MM.1S (cell line): ENCODE measurements at regions not wholly inside any gene's neighbourhood (a gene's known extent, or its start where the extent isn't known, plus 50 kb on each side); places are given as distances from the start of the nearest gene placed in this dataset.

Experiments
- DNase-seq: peaks from one replicate; pipeline ENCODE4 v3.0.0-alpha.2; 2015
- H2AFZ ChIP-seq: fragments of 300-600 bp; sonication (generic); 2 replicates; pipeline ENCODE4 v1.6.0; 2016; ENCODE audit warnings: antibody characterized with exemption, low read length
- H3F3A ChIP-seq: fragments of 300-600 bp; sonication (generic); 2 replicates; pipeline ENCODE4 v1.6.1; 2016; ENCODE audit warnings: mild to moderate bottlenecking, antibody characterized with exemption, low read length, moderate library complexity, mixed read lengths; ENCODE audit not compliant: insufficient read depth
- H3K27ac ChIP-seq: fragments of 300-600 bp; sonication (generic); 2 replicates; pipeline ENCODE4 v1.5.1; 2016; ENCODE audit warnings: mild to moderate bottlenecking, low read length
- H3K27me3 ChIP-seq: fragments of 300-600 bp; sonication (generic); replicated peaks from 2 replicates; pipeline ENCODE4 v1.6.0; 2016; ENCODE audit warnings: low read length; ENCODE audit not compliant: insufficient read depth
- H3K36me3 ChIP-seq: fragments of 300-600 bp; sonication (generic); replicated peaks from 2 replicates; pipeline ENCODE4 v1.6.1; 2016; ENCODE audit warnings: mild to moderate bottlenecking, low read length, mixed read lengths; ENCODE audit not compliant: insufficient read depth
- H3K4me1 ChIP-seq: fragments of 300-600 bp; sonication (generic); 2 replicates; pipeline ENCODE4 v1.6.1; 2016; ENCODE audit warnings: low read length, mixed read lengths
- H3K4me2 ChIP-seq: fragments of 300-600 bp; sonication (generic); 2 replicates; pipeline ENCODE4 v1.6.0; 2016; ENCODE audit warnings: low read depth, low read length
- H3K4me3 ChIP-seq: fragments of 300-600 bp; sonication (generic); 2 replicates; pipeline ENCODE4 v1.5.1; 2016; ENCODE audit warnings: low read length, mixed read lengths
- H3K79me2 ChIP-seq: fragments of 300-600 bp; sonication (generic); 2 replicates; pipeline ENCODE4 v1.6.1; 2016; ENCODE audit warnings: mixed run types, low read length, mixed read lengths
- H3K9ac ChIP-seq: fragments of 300-600 bp; sonication (generic); 2 replicates; pipeline ENCODE4 v1.6.1; 2016; ENCODE audit warnings: low read length, mixed read lengths
- H3K9me2 ChIP-seq: fragments of 300-600 bp; sonication (generic); replicated peaks from 2 replicates; pipeline ENCODE4 v1.6.1; 2016; ENCODE audit warnings: mild to moderate bottlenecking, low read length, mixed read lengths; ENCODE audit not compliant: insufficient read depth
- H3K9me3 ChIP-seq: fragments of 300-600 bp; sonication (generic); replicated peaks from 2 replicates; pipeline ENCODE4 v1.6.1; 2016; ENCODE audit warnings: mild to moderate bottlenecking, low read length, mixed read lengths; ENCODE audit not compliant: insufficient read depth
- H4K20me1 ChIP-seq: fragments of 300-600 bp; sonication (generic); 2 replicates; pipeline ENCODE4 v1.6.1; 2016; ENCODE audit warnings: mild to moderate bottlenecking, low read length, moderate library complexity, mixed read lengths; ENCODE audit not compliant: insufficient read depth
- CTCF ChIP-seq: fragments of 300-600 bp; sonication (generic); IDR thresholded peaks from 2 replicates; pipeline ENCODE4 v1.5.1; 2016; ENCODE audit warnings: antibody characterized with exemption, low read length, mixed read lengths
- EZH2 ChIP-seq: fragments of 300-600 bp; sonication (generic); optimal IDR thresholded peaks from 2 replicates; pipeline ENCODE3; 2017; ENCODE audit warnings: low read depth, mild to moderate bottlenecking, antibody characterized with exemption, low read length, mixed read lengths
- EZH2phosphoT487 ChIP-seq: fragments of 300-600 bp; sonication (generic); IDR thresholded peaks from 2 replicates; pipeline ENCODE4 v1.6.1; 2018; ENCODE audit warnings: antibody characterized with exemption, low read length

GRCh38 chr2:30030361-30030760 is 109.0 kb upstream of the ALK start:
- no peak for TF ChIP-seq CTCF
- TF ChIP-seq EZH2: no peak
- no peaks in the 10 kb centered on the region for H3K9me2 ChIP-seq
- H4K20me1 ChIP-seq: no peaks in the 10 kb centered on the region
- no peaks in the 10 kb centered on the region for H3K27me3 ChIP-seq
- no peaks in the 10 kb centered on the region for H3K36me3 ChIP-seq
- H2AFZ ChIP-seq: no peak overlapping the region
- no peak overlapping the region for H3K4me3 ChIP-seq
- H3K9me3 ChIP-seq: no peaks in the 10 kb centered on the region
- no peak for DNase-seq
- no peak overlapping the region for H3K9ac ChIP-seq
- no peaks in the 10 kb centered on the region for H3F3A ChIP-seq
- no peak overlapping the region for H3K4me2 ChIP-seq
- no peaks in the 10 kb centered on the region for H3K79me2 ChIP-seq
- no peaks in the 10 kb centered on the region for H3K4me1 ChIP-seq
- no peak overlapping the region for H3K27ac ChIP-seq

- Histone ChIP-seq H3K36me3 (no peaks in the 10 kb centered on the region), H3K9ac (no peak overlapping the region), H2AFZ (no peak overlapping the region), H3K27me3 (no peaks in the 10 kb centered on the region), H3K27ac (no peak overlapping the region), H3K4me1 (no peaks in the 10 kb centered on the region), H3K9me3 (no peaks in the 10 kb centered on the region), H3K79me2 (no peaks in the 10 kb centered on the region), H3K4me3 (no peak overlapping the region), H4K20me1 (no peaks in the 10 kb centered on the region), H3K4me2 (no peak overlapping the region), H3F3A (no peaks in the 10 kb centered on the region), H3K9me2 (no peaks in the 10 kb centered on the region)
- TF ChIP-seq EZH2: no peak
- no peak for TF ChIP-seq EZH2phosphoT487
- TF ChIP-seq CTCF: no peak
- no peak for DNase-seq
These were observed 109.8 kb upstream of the ALK start for GRCh38 chr2:30031184-30031583.

DNA sequence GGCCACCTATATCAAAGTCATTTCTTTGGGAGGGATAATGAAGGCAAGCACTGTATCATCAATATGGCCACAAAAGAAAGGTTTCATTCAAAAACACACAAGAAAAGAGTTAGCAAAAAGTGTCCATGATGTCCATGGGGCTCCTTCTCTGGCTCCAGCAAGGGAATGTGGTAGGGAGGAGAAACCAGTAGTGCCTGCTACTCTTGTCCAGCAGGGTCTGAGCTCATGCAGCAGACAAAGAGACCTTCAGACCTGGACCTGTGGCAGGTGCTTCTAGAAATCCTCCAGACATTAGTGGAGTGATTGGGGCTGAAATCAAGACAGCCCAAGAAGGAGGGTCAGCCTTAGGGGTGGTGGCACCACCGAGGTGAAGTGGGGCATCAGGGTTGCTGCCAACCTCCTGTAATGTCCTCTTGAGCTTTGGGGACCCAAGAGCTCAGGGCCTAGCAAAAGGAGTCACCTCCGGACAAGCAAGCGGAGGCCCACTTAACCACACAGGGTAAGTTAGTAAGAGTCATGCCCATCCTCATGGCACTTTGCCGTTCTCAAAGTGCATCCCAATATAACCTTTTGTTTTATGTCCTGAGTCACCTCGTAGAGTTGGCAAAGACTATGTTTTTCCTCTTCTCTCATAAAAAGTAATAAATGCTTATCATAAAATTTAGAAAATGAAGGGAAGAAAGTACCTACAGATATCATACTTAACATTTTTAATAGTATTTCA is 112.6 kb upstream of the YPEL5 start:
- no peak overlapping the region for H3K27ac ChIP-seq
- H3K9me3 ChIP-seq: no peaks in the 10 kb centered on the region
- no peaks in the 10 kb centered on the region for H4K20me1 ChIP-seq
- no peak overlapping the region for H3K9ac ChIP-seq
- H3K36me3 ChIP-seq: no peaks in the 10 kb centered on the region
- no peaks in the 10 kb centered on the region for H3K27me3 ChIP-seq
- H3K9me2 ChIP-seq: no peaks in the 10 kb centered on the region
- no peak for DNase-seq
- H3K79me2 ChIP-seq: no peaks in the 10 kb centered on the region
- H3K4me3 ChIP-seq: no peak overlapping the region
- no peaks in the 10 kb centered on the region for H3K4me1 ChIP-seq
- TF ChIP-seq EZH2 (no peak), EZH2phosphoT487 (no peak), CTCF (no peak)
- H3F3A ChIP-seq: no peaks in the 10 kb centered on the region
- H3K4me2 ChIP-seq: no peak overlapping the region
- H2AFZ ChIP-seq: no peak overlapping the region
